ENCODE measurements at regions not wholly inside any gene's neighbourhood (a gene's known extent, or its start where the extent isn't known, plus 50 kb on each side); places are given as distances from the start of the nearest gene placed in this dataset.

GRCh38 chr6:151729829-151730495 lies 77.5 kb upstream of the ESR1 start:
- no peak for TF ChIP-seq CTCF (IDR thresholded peaks at IDR 0.05; ENCODE audit: insufficient read depth, low read depth, low read length)
- TF ChIP-seq EZH2 (IDR thresholded peaks at IDR 0.05; ENCODE audit: insufficient read depth, low read length) = no peak
